NB4 (cell line): ENCODE measurements at regions not wholly inside any gene's neighbourhood (a gene's known extent, or its start where the extent isn't known, plus 50 kb on each side); places are given as distances from the start of the nearest gene placed in this dataset.

ENCODE experiments used
- DNase-seq: peaks from one replicate; pipeline ENCODE4 v3.0.0; 2010; ENCODE audit warnings: low read depth
- H3K4me3 ChIP-seq: one replicate; pipeline ENCODE4 v1.5.1; 2011; ENCODE audit warnings: mild to moderate bottlenecking, low read depth, low read length, moderate library complexity
- CTCF ChIP-seq: IDR thresholded peaks from one replicate; pipeline ENCODE4 v1.5.1; 2012; ENCODE audit warnings: low read depth, low read length
- MAX ChIP-seq: IDR thresholded peaks from 2 replicates; pipeline ENCODE4 v1.6.1; 2011; ENCODE audit warnings: low read depth, low read length
- MYC ChIP-seq: IDR thresholded peaks from 2 replicates; pipeline ENCODE4 v1.6.1; 2011; ENCODE audit warnings: low read depth, low read length
- POLR2A ChIP-seq: IDR thresholded peaks from 2 replicates; pipeline ENCODE4 v1.6.1; 2011; ENCODE audit warnings: mild to moderate bottlenecking; ENCODE audit not compliant: insufficient read length; ENCODE audit errors: extremely low read depth

- no peak overlapping the region for H3K4me3 ChIP-seq
Measured at GRCh38 chr10:78745441-78745840, 323.3 kb upstream of the ZMIZ1 start.

GRCh38 chr10:78746155-78746763 lies 322.5 kb upstream of the ZMIZ1 start:
- DNase-seq: no peak
- no peak overlapping the region for H3K4me3 ChIP-seq
- TF ChIP-seq MYC: no peak
- no peak for TF ChIP-seq MAX
- no peak for TF ChIP-seq POLR2A
- no peak for TF ChIP-seq CTCF

More at GRCh38 chr10:78745441-78745840, 323.3 kb upstream of the ZMIZ1 start:
- DNase-seq: no peak
- TF ChIP-seq POLR2A: no peak
- TF ChIP-seq MAX: no peak
- no peak for TF ChIP-seq MYC
- TF ChIP-seq CTCF: no peak

GRCh38 chr10:78747401-78748234 lies 321.1 kb upstream of the ZMIZ1 start:
- H3K4me3 ChIP-seq: no peak overlapping the region
- TF ChIP-seq MYC (no peak), CTCF (no peak), POLR2A (no peak), MAX (no peak)
- DNase-seq: no peak

GRCh38 chr10:78748235-78748533 lies 320.6 kb upstream of the ZMIZ1 start:
- TF ChIP-seq CTCF (no peak), MAX (no peak), MYC (no peak), POLR2A (no peak)
- no peak for DNase-seq
- no peak overlapping the region for H3K4me3 ChIP-seq

- no peak for DNase-seq
- no peak overlapping the region for H3K4me3 ChIP-seq
- TF ChIP-seq MAX (no peak), MYC (no peak), CTCF (no peak), POLR2A (no peak)
Measured at GRCh38 chr10:78749200-78749599, 319.6 kb upstream of the ZMIZ1 start.
